Upper lobe of left lung (tissue), 4 donors: ENCODE measurements at regions not wholly inside any gene's neighbourhood (a gene's known extent, or its start where the extent isn't known, plus 50 kb on each side); places are given as distances from the start of the nearest gene placed in this dataset.

Experiments
- POLR2AphosphoS5 ChIP-seq, 2 donors: sonication (generic); formaldehyde crosslinking; IDR thresholded peaks; one replicate each; pipeline ENCODE4 v1.5.1; 2017; ENCODE audit warnings: antibody characterized with exemption in 2 of 2
- TF ChIP-seq, protein P1 (sequence below), 6 experiments: fragments of 450-650 bp in 4 of 6; fragments of 200-600 bp in 2 of 6; sonication (generic) in 2 of 6; IDR thresholded peaks; one replicate each; pipeline ENCODE4 v1.5.1; 2016 to 2019; ENCODE audit warnings: antibody characterized with exemption in 6 of 6

DNA sequence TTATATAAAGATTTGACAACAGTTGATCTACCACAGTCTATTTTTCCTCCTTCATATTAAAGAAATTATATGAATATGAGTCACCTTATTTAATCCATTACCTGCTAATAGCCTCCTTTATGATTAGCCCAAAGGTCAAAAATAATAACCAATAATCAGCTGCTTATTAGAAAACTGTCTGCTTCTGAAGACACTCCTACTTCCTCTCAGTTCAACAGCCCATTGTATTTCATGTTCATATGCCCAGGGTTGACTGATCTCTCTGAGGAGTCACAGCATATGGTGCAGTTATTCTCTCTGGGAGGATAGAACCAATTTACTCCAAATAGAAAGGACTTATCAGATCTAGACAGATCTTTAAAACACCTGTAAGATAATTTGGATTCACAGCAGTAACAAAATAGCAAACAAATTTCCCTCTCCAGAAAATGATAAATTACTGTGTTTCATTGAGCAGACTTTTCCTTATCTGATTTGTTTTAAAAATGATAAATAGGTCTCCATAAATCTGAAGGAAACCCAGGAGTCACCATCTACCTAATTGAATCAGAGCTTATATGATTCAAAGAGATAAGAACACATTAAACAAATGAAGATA, 180.4 kb upstream of the ITGA1 start:
- TF ChIP-seq, protein P1, sequence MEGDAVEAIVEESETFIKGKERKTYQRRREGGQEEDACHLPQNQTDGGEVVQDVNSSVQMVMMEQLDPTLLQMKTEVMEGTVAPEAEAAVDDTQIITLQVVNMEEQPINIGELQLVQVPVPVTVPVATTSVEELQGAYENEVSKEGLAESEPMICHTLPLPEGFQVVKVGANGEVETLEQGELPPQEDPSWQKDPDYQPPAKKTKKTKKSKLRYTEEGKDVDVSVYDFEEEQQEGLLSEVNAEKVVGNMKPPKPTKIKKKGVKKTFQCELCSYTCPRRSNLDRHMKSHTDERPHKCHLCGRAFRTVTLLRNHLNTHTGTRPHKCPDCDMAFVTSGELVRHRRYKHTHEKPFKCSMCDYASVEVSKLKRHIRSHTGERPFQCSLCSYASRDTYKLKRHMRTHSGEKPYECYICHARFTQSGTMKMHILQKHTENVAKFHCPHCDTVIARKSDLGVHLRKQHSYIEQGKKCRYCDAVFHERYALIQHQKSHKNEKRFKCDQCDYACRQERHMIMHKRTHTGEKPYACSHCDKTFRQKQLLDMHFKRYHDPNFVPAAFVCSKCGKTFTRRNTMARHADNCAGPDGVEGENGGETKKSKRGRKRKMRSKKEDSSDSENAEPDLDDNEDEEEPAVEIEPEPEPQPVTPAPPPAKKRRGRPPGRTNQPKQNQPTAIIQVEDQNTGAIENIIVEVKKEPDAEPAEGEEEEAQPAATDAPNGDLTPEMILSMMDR (IDR thresholded peaks at IDR 0.05), result no peak
- no peak for TF ChIP-seq POLR2AphosphoS5 (IDR thresholded peaks at IDR 0.05)
